ENCODE measurements at regions not wholly inside any gene's neighbourhood (a gene's known extent, or its start where the extent isn't known, plus 50 kb on each side); places are given as distances from the start of the nearest gene placed in this dataset.

DNA sequence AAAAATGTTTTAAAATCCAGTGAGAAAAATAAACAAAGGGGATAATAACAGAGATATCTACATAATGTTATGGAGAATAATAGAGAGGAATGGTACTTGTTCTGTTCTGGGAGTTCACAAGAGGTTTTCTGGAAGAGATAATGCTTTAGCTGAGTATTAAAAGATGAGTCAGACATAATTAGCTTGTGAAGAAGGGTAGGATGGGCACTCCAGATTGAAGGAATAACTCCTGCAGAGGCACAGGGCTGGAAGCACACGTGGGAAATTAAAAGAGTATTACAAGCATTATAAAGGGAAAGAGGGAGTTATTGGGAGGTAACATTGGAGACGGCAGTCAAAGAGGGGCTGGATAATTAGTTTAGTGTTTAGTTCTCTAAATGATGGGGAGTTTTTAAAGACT, 124.9 kb upstream of the BTG1 start:
- H3K4me3 ChIP-seq = no peak overlapping the region
- no peaks in the 10 kb centered on the region for H3K4me1 ChIP-seq
- H3K36me3 ChIP-seq = no peaks in the 10 kb centered on the region
- H3K9me3 ChIP-seq = no peaks in the 10 kb centered on the region
- no peak for DNase-seq (ENCODE audit: extremely low spot score in 2 of 2)
- intact Hi-C loops (cut with DNase I) = no loop called here
- no peaks in the 10 kb centered on the region for H3K27me3 ChIP-seq
- TF ChIP-seq POLR2AphosphoS5 (IDR thresholded peaks at IDR 0.05; ENCODE audit: insufficient read depth in 1 of 2, low read depth in 1 of 2) = no peak
- no peak for TF ChIP-seq CTCF (IDR thresholded peaks at IDR 0.05)
- TF ChIP-seq POLR2A (IDR thresholded peaks at IDR 0.05) = no peak
- H3K27ac ChIP-seq = no peak overlapping the region

DNA sequence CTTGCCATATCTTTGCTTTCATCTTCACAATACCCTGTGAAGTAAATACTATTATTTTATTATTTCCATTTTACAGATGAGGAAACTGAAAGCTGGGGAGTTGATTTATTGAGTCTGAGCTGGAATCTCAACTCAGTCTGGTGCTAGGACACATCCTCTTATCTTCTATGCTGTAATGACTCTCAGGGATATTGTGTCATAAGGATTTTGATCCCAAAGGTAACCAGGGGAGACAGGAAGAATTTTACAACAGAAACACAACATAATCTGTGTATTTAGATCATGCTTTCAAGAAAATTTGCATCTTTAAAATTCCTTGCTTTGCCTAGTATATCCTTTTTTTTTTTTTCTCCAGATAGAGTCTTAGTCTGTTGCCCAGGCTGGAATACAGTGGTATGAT, 123.3 kb upstream of the BTG1 start:
- intact Hi-C loops (cut with DNase I) = no loop called here
- Histone ChIP-seq H3K9me3 (no peaks in the 10 kb centered on the region), H3K4me3 (no peak overlapping the region), H3K27me3 (no peaks in the 10 kb centered on the region), H3K27ac (no peak overlapping the region), H3K36me3 (no peaks in the 10 kb centered on the region), H3K4me1 (no peaks in the 10 kb centered on the region)
- DNase-seq (ENCODE audit: extremely low spot score in 2 of 2) = no peak
- TF ChIP-seq POLR2A (IDR thresholded peaks at IDR 0.05) = no peak
- TF ChIP-seq POLR2AphosphoS5 (IDR thresholded peaks at IDR 0.05; ENCODE audit: insufficient read depth in 1 of 2, low read depth in 1 of 2) = no peak
- no peak for TF ChIP-seq CTCF (IDR thresholded peaks at IDR 0.05)

DNA sequence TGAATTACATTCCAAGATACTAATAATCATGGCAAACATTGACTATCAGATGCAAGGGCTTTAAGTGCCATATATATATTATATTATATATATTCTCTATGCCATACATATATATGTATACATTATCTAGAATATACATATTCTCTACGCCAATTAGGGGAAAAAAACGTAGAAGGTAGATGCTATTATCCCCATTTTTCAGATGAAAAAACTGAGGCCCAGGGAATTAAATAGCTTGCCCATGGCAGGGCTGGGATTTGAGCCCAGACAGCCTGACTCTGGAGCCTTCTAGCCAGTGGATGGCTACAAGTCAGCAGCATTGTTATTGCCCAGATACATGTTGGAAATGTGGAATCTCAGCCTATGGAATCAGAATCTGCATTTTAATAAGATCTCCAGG, 116.0 kb upstream of the BTG1 start:
- no peaks in the 10 kb centered on the region for H3K27me3 ChIP-seq
- H3K27ac ChIP-seq = no peak overlapping the region
- no peaks in the 10 kb centered on the region for H3K9me3 ChIP-seq
- H3K4me1 ChIP-seq = no peaks in the 10 kb centered on the region
- H3K4me3 ChIP-seq = no peak overlapping the region
- TF ChIP-seq POLR2AphosphoS5 (IDR thresholded peaks at IDR 0.05; ENCODE audit: insufficient read depth in 1 of 2, low read depth in 1 of 2) (no peak), CTCF (IDR thresholded peaks at IDR 0.05) (no peak), POLR2A (IDR thresholded peaks at IDR 0.05) (no peak)
- no peak for DNase-seq (ENCODE audit: extremely low spot score in 2 of 2)
- H3K36me3 ChIP-seq = no peaks in the 10 kb centered on the region
- intact Hi-C loops (cut with DNase I) = no loop called here

- intact Hi-C loops (cut with DNase I) = no loop called here
- H3K4me1 ChIP-seq = no peaks in the 10 kb centered on the region
- H3K36me3 ChIP-seq = no peaks in the 10 kb centered on the region
- no peak for TF ChIP-seq CTCF (IDR thresholded peaks at IDR 0.05)
- TF ChIP-seq POLR2AphosphoS5 (IDR thresholded peaks at IDR 0.05; ENCODE audit: insufficient read depth in 1 of 2, low read depth in 1 of 2) = no peak
- TF ChIP-seq POLR2A (IDR thresholded peaks at IDR 0.05) = no peak
- H3K27ac ChIP-seq = no peak overlapping the region
- no peak overlapping the region for H3K4me3 ChIP-seq
- H3K27me3 ChIP-seq = no peaks in the 10 kb centered on the region
- DNase-seq (ENCODE audit: extremely low spot score in 2 of 2) = no peak
- no peaks in the 10 kb centered on the region for H3K9me3 ChIP-seq
Observed at GRCh38 chr12:92261071-92261470, 115.4 kb upstream of the BTG1 start.

DNA sequence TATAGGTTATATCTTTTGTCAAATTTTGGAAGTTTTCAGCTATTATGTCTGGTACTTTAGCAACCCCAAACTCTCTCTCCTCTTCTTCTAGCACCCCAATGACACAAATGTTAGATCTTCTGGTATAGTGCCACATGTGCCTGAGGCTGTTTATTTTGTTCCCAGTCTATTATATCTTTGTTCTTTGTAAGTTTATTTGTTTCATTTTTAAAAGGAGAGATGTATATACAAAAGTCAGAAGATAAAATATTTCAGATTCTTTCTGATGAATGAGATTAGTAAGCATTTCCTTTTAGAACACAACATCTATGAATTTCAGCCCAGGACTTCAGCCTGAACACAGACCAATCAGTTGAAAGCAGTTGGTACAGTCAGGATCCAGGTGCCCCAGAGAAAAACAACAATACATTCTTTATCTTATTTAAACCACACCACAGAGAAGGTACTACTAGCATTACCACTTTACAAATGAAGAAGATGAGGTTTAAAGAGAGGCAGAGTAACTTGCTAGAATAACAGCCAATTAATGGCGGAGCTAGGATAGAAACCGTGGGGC, 114.1 kb upstream of the BTG1 start:
- no peaks in the 10 kb centered on the region for H3K36me3 ChIP-seq
- no peaks in the 10 kb centered on the region for H3K9me3 ChIP-seq
- DNase-seq (ENCODE audit: extremely low spot score in 2 of 2) = no peak
- intact Hi-C loops (cut with DNase I) = no loop called here
- H3K27ac ChIP-seq = no peak overlapping the region
- H3K4me1 ChIP-seq = no peaks in the 10 kb centered on the region
- H3K4me3 ChIP-seq = no peak overlapping the region
- H3K27me3 ChIP-seq = no peaks in the 10 kb centered on the region
- TF ChIP-seq CTCF (IDR thresholded peaks at IDR 0.05) = no peak
